ENCODE measurements at regions not wholly inside any gene's neighbourhood (a gene's known extent, or its start where the extent isn't known, plus 50 kb on each side); places are given as distances from the start of the nearest gene placed in this dataset.

GRCh38 chr13:22726726-22727125 lies 454.1 kb upstream of the SGCG start:
- Histone ChIP-seq H3K23ac (ENCODE audit: insufficient read length) (no peak overlapping the region), H3K79me2 (ENCODE audit: control insufficient read depth in 1 of 2, insufficient read depth in 2 of 2, low read length in 2 of 2) (no peaks in the 10 kb centered on the region), H3K4ac (replicated peaks; ENCODE audit: insufficient read length, low read depth, low read length) (no peak overlapping the region), H2AK5ac (ENCODE audit: low read depth, low read length) (no peak overlapping the region), H3K4me3 (ENCODE audit: extremely low read depth in 1 of 4, insufficient read depth in 2 of 4, low read depth in 3 of 4, low read length in 4 of 4) (no peak overlapping the region), H3K4me2 (ENCODE audit: insufficient read depth in 1 of 2, low read depth in 2 of 2, low read length in 2 of 2) (no peak overlapping the region), H2BK5ac (ENCODE audit: low read depth, low read length) (no peak overlapping the region), H3K18ac (ENCODE audit: extremely low read depth, low read length) (no peak overlapping the region), H2BK20ac (ENCODE audit: low read length) (no peak overlapping the region), H3K27me3 (replicated peaks in 1 of 4; ENCODE audit: control insufficient read depth in 3 of 4, extremely low read depth in 1 of 4, insufficient read depth in 3 of 4, low read length in 3 of 4) (no peaks in the 10 kb centered on the region), H4K5ac (ENCODE audit: insufficient read length, low read depth, low read length) (no peak overlapping the region), H2BK12ac (ENCODE audit: low read depth, low read length) (no peak overlapping the region), H3K27ac (ENCODE audit: low read depth, low read length) (no peak overlapping the region), H3K36me3 (ENCODE audit: control insufficient read depth in 2 of 4, insufficient read depth in 4 of 4, low read length in 3 of 4) (no peaks in the 10 kb centered on the region), H4K20me1 (replicated peaks in 1 of 2; ENCODE audit: control insufficient read depth in 1 of 2, insufficient read depth in 2 of 2, low read length in 2 of 2) (no peaks in the 10 kb centered on the region), H3K23me2 (ENCODE audit: low read depth, low read length) (no peaks in the 10 kb centered on the region; the same call in 1 of the 2 replicates), H2BK120ac (replicated peaks; ENCODE audit: low read depth, low read length) (no peak overlapping the region), H2BK15ac (ENCODE audit: low read length) (no peak overlapping the region), H3K9ac (replicated peaks in 1 of 4; ENCODE audit: extremely low read depth in 1 of 4, low read depth in 3 of 4, low read length in 3 of 4) (no peak overlapping the region), H3K14ac (ENCODE audit: insufficient read length) (no peak overlapping the region), H3K56ac (replicated peaks; ENCODE audit: insufficient read length, low read depth, low read length) (no peak overlapping the region), H4K8ac (ENCODE audit: extremely low read depth, insufficient read depth, low read length) (no peak overlapping the region), H3K9me3 (ENCODE audit: insufficient read depth in 2 of 2, low read depth in 1 of 2, low read length in 1 of 2) (no peaks in the 10 kb centered on the region; a peak in 1 of 4 replicates), H3K79me1 (ENCODE audit: low read depth, low read length) (no peaks in the 10 kb centered on the region), H4K91ac (replicated peaks; ENCODE audit: insufficient read length, low read length) (no peak overlapping the region), H3K4me1 (replicated peaks in 1 of 4; ENCODE audit: control insufficient read depth in 3 of 4, insufficient read depth in 4 of 4, low read length in 3 of 4) (no peaks in the 10 kb centered on the region), H2AFZ (ENCODE audit: low read length) (no peak overlapping the region)
- ChIA-PET CTCF (ENCODE audit: partially characterized antibody) (interaction anchor here (1.3 kb wide), 1 partner anchor 8 kb away, joined by 5 read pairs; no protein-coding TSS in a partner anchor), POLR2A (ENCODE audit: partially characterized antibody) (no interaction called here)
- DNase-seq (ENCODE audit: low read depth in 1 of 2, low spot score in 2 of 2) (no peak), FAIRE-seq (no peak)
- 90% methylated on average over 6 of the region's 6 CpGs; no CpG with 5 or more reads in 1 of the 2 experiments for WGBS, 2 experiments (ENCODE audit: extremely low coverage in 1 of 2, insufficient coverage in 1 of 2, insufficient read length in 1 of 2, insufficient replicate concordance in 2 of 2, low coverage in 1 of 2, low lambda C conversion rate in 2 of 2, missing lambda C conversion rate in 1 of 2)
- no peak for TF ChIP-seq SIRT6 (IDR thresholded peaks at IDR 0.05; ENCODE audit: low read length)
